HepG2 (cell line): ENCODE measurements at regions not wholly inside any gene's neighbourhood (a gene's known extent, or its start where the extent isn't known, plus 50 kb on each side); places are given as distances from the start of the nearest gene placed in this dataset.

Experiments
- HMG20B ChIP-seq: conservative IDR thresholded peaks from 2 replicates; pipeline ENCODE4 v1.6.1; 2016; ENCODE audit warnings: missing genetic modification reagents, missing compliant biosample characterization
- HNF4A ChIP-seq: sonication (generic); formaldehyde crosslinking; IDR thresholded peaks from 2 replicates; pipeline ENCODE4 v1.4.0; 2020; ENCODE audit warnings: missing genetic modification reagents
- HNRNPUL1 ChIP-seq: fragments of 200-400 bp; formaldehyde crosslinking; IDR thresholded peaks from 2 replicates; pipeline ENCODE4 v1.6.1; 2017; ENCODE audit warnings: low read depth, mild to moderate bottlenecking, low read length, moderate library complexity
- MXI1 ChIP-seq: IDR thresholded peaks from 3 replicates; pipeline ENCODE4 v1.6.1; 2012; ENCODE audit warnings: low read depth, low read length, inconsistent platforms, borderline replicate concordance
- NCOR1 ChIP-seq: fragments of 200-600 bp; sonication (generic); IDR thresholded peaks from 2 replicates; pipeline ENCODE4 v1.7.0; 2017; ENCODE audit warnings: antibody characterized with exemption, low read length, borderline replicate concordance
- NR1H2 ChIP-seq: sonication (generic); formaldehyde crosslinking; IDR thresholded peaks from 2 replicates; pipeline ENCODE4 v1.8.1; 2022; ENCODE audit warnings: low read depth, missing genetic modification reagents, borderline replicate concordance
- PHB2 ChIP-seq: fragments of 450-650 bp; IDR thresholded peaks from 2 replicates; pipeline ENCODE4 v1.6.1; 2018; ENCODE audit not compliant: partially characterized antibody
- SETDB1 ChIP-seq: sonication (generic); formaldehyde crosslinking; IDR thresholded peaks from 2 replicates; pipeline ENCODE4 v1.5.1; 2020; ENCODE audit warnings: missing genetic modification reagents, mild to moderate bottlenecking, borderline replicate concordance
- ZNF282 ChIP-seq: fragments of 450-650 bp; IDR thresholded peaks from 2 replicates; pipeline ENCODE4 v1.6.1; 2018; ENCODE audit not compliant: partially characterized antibody
- TF ChIP-seq, protein P1 (sequence below): IDR thresholded peaks from 2 replicates; pipeline ENCODE4 v1.6.1; 2012; ENCODE audit warnings: inconsistent platforms
- TF ChIP-seq, protein P2 (sequence below), 2 experiments: IDR thresholded peaks; 2 replicates each; pipeline ENCODE4 v1.6.1; 2011 to 2012; ENCODE audit warnings: low read length in 2 of 2, borderline replicate concordance in 1 of 2, low read depth in 1 of 2, mild to moderate bottlenecking in 1 of 2, moderate library complexity in 1 of 2
- TF ChIP-seq, protein P3 (sequence below): sonication (generic); formaldehyde crosslinking; IDR thresholded peaks from 2 replicates; pipeline ENCODE4 v1.5.1; 2020; ENCODE audit warnings: missing genetic modification reagents, mild to moderate bottlenecking, borderline replicate concordance

DNA sequence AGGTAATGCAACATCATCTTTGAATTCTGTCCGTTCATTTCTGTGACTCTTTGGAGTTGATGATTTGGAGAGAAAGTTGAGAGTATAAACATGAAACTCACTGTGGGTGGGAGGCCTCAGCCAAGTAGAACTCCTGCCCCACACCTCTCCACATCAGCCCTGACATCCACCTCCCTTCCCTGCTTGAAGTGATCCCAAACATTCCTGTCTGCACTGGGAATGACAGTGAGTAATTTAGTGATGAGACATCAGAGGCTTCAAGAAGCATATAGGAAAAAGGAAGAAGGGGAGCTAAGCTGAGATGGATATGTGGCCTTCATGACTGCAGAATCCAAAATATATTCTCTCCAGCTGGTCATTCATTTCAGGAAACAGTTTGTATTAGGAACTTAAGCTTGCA lies 151.8 kb downstream of the SPATA18 start:
- TF ChIP-seq, protein P1, sequence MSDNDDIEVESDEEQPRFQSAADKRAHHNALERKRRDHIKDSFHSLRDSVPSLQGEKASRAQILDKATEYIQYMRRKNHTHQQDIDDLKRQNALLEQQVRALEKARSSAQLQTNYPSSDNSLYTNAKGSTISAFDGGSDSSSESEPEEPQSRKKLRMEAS = no peak
- TF ChIP-seq NR1H2 (CRISPR knock-in tag) (no peak), HMG20B (CRISPR knock-in tag) (no peak), PHB2 (no peak), HNF4A (CRISPR knock-in tag) (no peak), ZNF282 (no peak), MXI1 (no peak), HNRNPUL1 (no peak), SETDB1 (no peak), NCOR1 (no peak)
- TF ChIP-seq, protein P2, sequence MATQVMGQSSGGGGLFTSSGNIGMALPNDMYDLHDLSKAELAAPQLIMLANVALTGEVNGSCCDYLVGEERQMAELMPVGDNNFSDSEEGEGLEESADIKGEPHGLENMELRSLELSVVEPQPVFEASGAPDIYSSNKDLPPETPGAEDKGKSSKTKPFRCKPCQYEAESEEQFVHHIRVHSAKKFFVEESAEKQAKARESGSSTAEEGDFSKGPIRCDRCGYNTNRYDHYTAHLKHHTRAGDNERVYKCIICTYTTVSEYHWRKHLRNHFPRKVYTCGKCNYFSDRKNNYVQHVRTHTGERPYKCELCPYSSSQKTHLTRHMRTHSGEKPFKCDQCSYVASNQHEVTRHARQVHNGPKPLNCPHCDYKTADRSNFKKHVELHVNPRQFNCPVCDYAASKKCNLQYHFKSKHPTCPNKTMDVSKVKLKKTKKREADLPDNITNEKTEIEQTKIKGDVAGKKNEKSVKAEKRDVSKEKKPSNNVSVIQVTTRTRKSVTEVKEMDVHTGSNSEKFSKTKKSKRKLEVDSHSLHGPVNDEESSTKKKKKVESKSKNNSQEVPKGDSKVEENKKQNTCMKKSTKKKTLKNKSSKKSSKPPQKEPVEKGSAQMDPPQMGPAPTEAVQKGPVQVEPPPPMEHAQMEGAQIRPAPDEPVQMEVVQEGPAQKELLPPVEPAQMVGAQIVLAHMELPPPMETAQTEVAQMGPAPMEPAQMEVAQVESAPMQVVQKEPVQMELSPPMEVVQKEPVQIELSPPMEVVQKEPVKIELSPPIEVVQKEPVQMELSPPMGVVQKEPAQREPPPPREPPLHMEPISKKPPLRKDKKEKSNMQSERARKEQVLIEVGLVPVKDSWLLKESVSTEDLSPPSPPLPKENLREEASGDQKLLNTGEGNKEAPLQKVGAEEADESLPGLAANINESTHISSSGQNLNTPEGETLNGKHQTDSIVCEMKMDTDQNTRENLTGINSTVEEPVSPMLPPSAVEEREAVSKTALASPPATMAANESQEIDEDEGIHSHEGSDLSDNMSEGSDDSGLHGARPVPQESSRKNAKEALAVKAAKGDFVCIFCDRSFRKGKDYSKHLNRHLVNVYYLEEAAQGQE (IDR thresholded peaks at IDR 0.05; ENCODE audit: borderline replicate concordance in 1 of 2, low read depth in 1 of 2, low read length in 2 of 2) = no peak
- TF ChIP-seq, protein P3, sequence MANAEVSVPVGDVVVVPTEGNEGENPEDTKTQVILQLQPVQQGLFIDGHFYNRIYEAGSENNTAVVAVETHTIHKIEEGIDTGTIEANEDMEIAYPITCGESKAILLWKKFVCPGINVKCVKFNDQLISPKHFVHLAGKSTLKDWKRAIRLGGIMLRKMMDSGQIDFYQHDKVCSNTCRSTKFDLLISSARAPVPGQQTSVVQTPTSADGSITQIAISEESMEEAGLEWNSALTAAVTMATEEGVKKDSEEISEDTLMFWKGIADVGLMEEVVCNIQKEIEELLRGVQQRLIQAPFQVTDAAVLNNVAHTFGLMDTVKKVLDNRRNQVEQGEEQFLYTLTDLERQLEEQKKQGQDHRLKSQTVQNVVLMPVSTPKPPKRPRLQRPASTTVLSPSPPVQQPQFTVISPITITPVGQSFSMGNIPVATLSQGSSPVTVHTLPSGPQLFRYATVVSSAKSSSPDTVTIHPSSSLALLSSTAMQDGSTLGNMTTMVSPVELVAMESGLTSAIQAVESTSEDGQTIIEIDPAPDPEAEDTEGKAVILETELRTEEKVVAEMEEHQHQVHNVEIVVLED = no peak
